Vagina (tissue), 2 donors: ENCODE measurements at regions not wholly inside any gene's neighbourhood (a gene's known extent, or its start where the extent isn't known, plus 50 kb on each side); places are given as distances from the start of the nearest gene placed in this dataset.
A peak's percentile ranks its signal among the peaks of the same experiment; 100 is the strongest.

Source experiments
- DNase-seq, 2 donors: peaks; one replicate each; pipeline ENCODE4 v3.0.0-alpha.2; 2017; ENCODE audit errors: extremely low spot score in 2 of 2
- H3K27ac ChIP-seq: fragments of 200-600 bp; sonication (generic); one replicate; pipeline ENCODE4 v1.5.1; 2019
- H3K27me3 ChIP-seq: fragments of 200-600 bp; sonication (generic); one replicate; pipeline ENCODE4 v1.5.1; 2019
- H3K36me3 ChIP-seq, 2 donors: fragments of 200-600 bp; sonication (generic); one replicate each; pipeline ENCODE4 v1.5.1; 2017 to 2019
- H3K4me1 ChIP-seq: fragments of 200-600 bp; sonication (generic); one replicate; pipeline ENCODE4 v1.5.1; 2019
- H3K4me3 ChIP-seq, 2 donors: fragments of 200-600 bp; sonication (generic); 1 replicate in 1 of 2; 2 replicates in 1 of 2; pipeline ENCODE4 v1.5.1; 2016 to 2019
- H3K9me3 ChIP-seq: fragments of 200-600 bp; sonication (generic); one replicate; pipeline ENCODE4 v1.5.1; 2019
- CTCF ChIP-seq, 3 experiments: fragments of 450-650 bp in 2 of 3; fragments of 200-600 bp in 1 of 3; sonication (generic) in 1 of 3; IDR thresholded peaks; one replicate each; pipeline ENCODE4 v1.5.1; 2017 to 2019; ENCODE audit warnings: antibody characterized with exemption in 3 of 3, mild to moderate bottlenecking in 2 of 3, moderate library complexity in 2 of 3
- POLR2A ChIP-seq, 2 donors: fragments of 450-650 bp; IDR thresholded peaks; one replicate each; pipeline ENCODE4 v1.6.1; 2017; ENCODE audit warnings: antibody characterized with exemption in 2 of 2, mild to moderate bottlenecking in 2 of 2, moderate library complexity in 2 of 2
- POLR2AphosphoS5 ChIP-seq, 2 donors: sonication (generic); formaldehyde crosslinking; IDR thresholded peaks; one replicate each; pipeline ENCODE4 v1.9.0; 2017; ENCODE audit warnings: antibody characterized with exemption in 2 of 2, mild to moderate bottlenecking in 2 of 2, low read depth in 1 of 2; ENCODE audit not compliant: insufficient read depth in 1 of 2
- intact Hi-C: fragments of 100-400 bp; cut with DNase I; formaldehyde crosslinking; loops from one replicate; pipeline ENCODE4 v1.15.1; 2023

GRCh38 chr4:153081006-153081580 lies 123.2 kb upstream of the TRIM2 start:
- H3K27ac ChIP-seq, result no peak overlapping the region
- intact Hi-C loops, result loop anchor here (5.0 kb wide), 2 partner anchors 46 to 234 kb away; no protein-coding TSS in a partner anchor
- H3K4me3 ChIP-seq, result no peak overlapping the region
- H3K27me3 ChIP-seq, result no peaks in the 10 kb centered on the region
- peaks cover 27% of the 10 kb centered on the region for H3K4me1 ChIP-seq
- H3K36me3 ChIP-seq, result no peaks in the 10 kb centered on the region
- TF ChIP-seq POLR2A (IDR thresholded peaks at IDR 0.05) (no peak), POLR2AphosphoS5 (IDR thresholded peaks at IDR 0.05; ENCODE audit: insufficient read depth in 1 of 2, low read depth in 1 of 2) (no peak), CTCF (IDR thresholded peaks at IDR 0.05) (no peak)
- no peak for DNase-seq
- no peaks in the 10 kb centered on the region for H3K9me3 ChIP-seq

- TF ChIP-seq POLR2AphosphoS5 (IDR thresholded peaks at IDR 0.05; ENCODE audit: insufficient read depth in 1 of 2, low read depth in 1 of 2), result no peak
- TF ChIP-seq POLR2A (IDR thresholded peaks at IDR 0.05), result no peak
- TF ChIP-seq CTCF (IDR thresholded peaks at IDR 0.05), result no peak
- H3K27ac ChIP-seq, result no peak overlapping the region
- H3K4me3 ChIP-seq, result no peak overlapping the region
- H3K9me3 ChIP-seq, result no peaks in the 10 kb centered on the region
- intact Hi-C loops, result loop anchor here (5.0 kb wide), 2 partner anchors 46 to 234 kb away; no protein-coding TSS in a partner anchor
- H3K27me3 ChIP-seq, result no peaks in the 10 kb centered on the region
- no peaks in the 10 kb centered on the region for H3K36me3 ChIP-seq
- H3K4me1 ChIP-seq, result peaks cover 27% of the 10 kb centered on the region
- DNase-seq, result peak in 1 of 2 donors; percentile 69
Observed at GRCh38 chr4:153081693-153082092, 122.5 kb upstream of the TRIM2 start.

DNA sequence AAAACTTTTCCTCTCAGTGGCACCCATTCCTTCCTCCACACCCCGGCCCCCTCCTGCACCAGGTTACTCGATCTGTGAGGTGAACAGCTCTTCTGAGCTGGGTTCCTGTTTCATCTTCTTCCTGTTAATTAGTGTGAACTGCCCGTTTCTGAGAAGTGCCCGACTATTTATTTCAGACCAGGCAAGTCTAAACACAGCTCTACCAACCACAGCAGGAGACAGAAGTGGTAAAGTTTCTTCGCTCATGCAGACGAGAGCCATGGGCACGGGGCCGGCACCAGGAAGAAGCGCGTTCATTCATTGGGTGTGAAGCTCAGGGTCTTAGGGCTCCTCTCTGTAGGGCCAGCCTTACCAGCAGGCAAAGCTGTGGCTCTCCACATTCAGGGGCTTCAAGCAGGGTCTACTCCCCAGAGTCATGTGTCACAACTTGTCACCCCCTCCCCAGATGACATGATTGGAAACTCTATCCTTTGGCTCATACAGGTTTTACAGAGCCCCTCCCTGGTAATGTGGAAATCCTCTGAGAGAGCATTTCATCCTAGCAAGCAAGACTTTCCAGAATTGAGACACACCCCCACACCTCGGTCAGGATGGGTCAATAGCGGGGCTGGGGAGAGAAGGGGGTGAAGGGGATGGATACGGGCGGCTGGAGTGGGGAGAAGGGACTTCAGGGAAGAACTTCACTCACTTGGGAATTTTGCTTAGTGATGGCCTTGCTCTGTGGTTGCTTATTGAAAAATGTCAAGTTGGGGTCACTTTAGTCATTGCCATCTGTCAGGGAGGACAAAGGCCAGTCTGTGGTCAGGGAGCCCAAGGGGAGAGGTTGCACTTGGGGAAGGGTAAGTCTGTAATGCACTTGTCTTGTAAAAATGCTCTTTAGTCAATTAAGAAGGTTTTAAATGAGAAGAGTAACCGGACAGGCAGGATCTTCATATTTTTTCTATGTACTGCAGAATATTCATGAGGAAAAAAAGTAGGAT lies 121.6 kb upstream of the TRIM2 start:
- H3K4me3 ChIP-seq, result no peak overlapping the region
- no peak for TF ChIP-seq POLR2A (IDR thresholded peaks at IDR 0.05)
- no peak for TF ChIP-seq POLR2AphosphoS5 (IDR thresholded peaks at IDR 0.05; ENCODE audit: insufficient read depth in 1 of 2, low read depth in 1 of 2)
- no peak for TF ChIP-seq CTCF (IDR thresholded peaks at IDR 0.05)
- H3K27ac ChIP-seq, result peak overlapping the region; percentile 40
- H3K36me3 ChIP-seq, result no peaks in the 10 kb centered on the region
- H3K27me3 ChIP-seq, result no peaks in the 10 kb centered on the region
- DNase-seq, result peak in 1 of 2 donors; percentile 76
- intact Hi-C loops, result loop anchor here (5.0 kb wide), 2 partner anchors 45 to 235 kb away; no protein-coding TSS in a partner anchor
- H3K9me3 ChIP-seq, result no peaks in the 10 kb centered on the region
- peaks cover 27% of the 10 kb centered on the region for H3K4me1 ChIP-seq

DNA sequence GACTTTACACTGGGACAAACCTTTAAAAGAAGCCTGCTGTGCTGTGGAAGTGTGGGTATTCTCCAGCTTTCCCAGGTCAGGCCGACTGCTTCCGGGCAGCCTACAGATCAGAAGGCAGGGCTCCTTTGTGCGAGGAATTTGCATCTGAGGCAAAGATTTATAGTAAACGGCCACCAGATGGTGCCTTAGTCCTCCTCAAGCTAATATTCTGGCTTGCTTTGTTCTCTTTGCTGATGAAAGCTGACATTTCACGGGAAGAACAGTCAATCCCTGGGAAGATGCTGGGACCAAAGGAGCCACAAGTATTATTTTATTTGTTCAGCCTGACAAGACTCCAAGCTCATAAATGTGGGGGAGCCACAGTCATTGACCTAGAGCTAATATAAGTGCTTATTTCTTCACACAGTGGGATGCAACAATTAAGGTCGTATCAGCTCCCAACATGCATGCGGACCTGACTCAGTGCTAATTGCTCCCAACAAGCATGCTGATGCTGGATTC lies 120.7 kb upstream of the TRIM2 start:
- no peaks in the 10 kb centered on the region for H3K27me3 ChIP-seq
- no peak overlapping the region for H3K4me3 ChIP-seq
- peak overlapping the region; percentile 40 for H3K27ac ChIP-seq
- peaks cover 27% of the 10 kb centered on the region for H3K4me1 ChIP-seq
- intact Hi-C loops, result loop anchor here (5.0 kb wide), 2 partner anchors 44 to 236 kb away; no protein-coding TSS in a partner anchor
- H3K36me3 ChIP-seq, result no peaks in the 10 kb centered on the region
- H3K9me3 ChIP-seq, result no peaks in the 10 kb centered on the region
- TF ChIP-seq CTCF (IDR thresholded peaks at IDR 0.05) (peak; percentile 41 to 76 (median 65)), POLR2AphosphoS5 (IDR thresholded peaks at IDR 0.05; ENCODE audit: insufficient read depth in 1 of 2, low read depth in 1 of 2) (no peak)
- peak in 1 of 2 donors; percentile 84 for DNase-seq
